ENCODE measurements at regions not wholly inside any gene's neighbourhood (a gene's known extent, or its start where the extent isn't known, plus 50 kb on each side); places are given as distances from the start of the nearest gene placed in this dataset.
"Not testable (repeated sequence)": the region's sequence is repeated elsewhere in the genome, so short reads cannot be mapped to it uniquely, and the experiment has no call there.

GRCh38 chr4:15294832-15295231 lies 133.0 kb upstream of the C1QTNF7 start:
- no peak for DNase-seq

- no peak for DNase-seq
These were observed 132.2 kb upstream of the C1QTNF7 start for GRCh38 chr4:15295421-15296162.

GRCh38 chr4:15297344-15297743 lies 130.5 kb upstream of the C1QTNF7 start:
- no peak for DNase-seq

- DNase-seq: no peak
These were observed 128.2 kb upstream of the C1QTNF7 start for GRCh38 chr4:15299627-15300026.

- no peak for DNase-seq
These were observed 124.7 kb upstream of the C1QTNF7 start for GRCh38 chr4:15303052-15303641.

- DNase-seq: no peak
These were observed 112.9 kb upstream of the C1QTNF7 start for GRCh38 chr4:15314974-15315373.

GRCh38 chr4:15317246-15317645 lies 110.6 kb upstream of the C1QTNF7 start:
- DNase-seq: no peak

- no peak for DNase-seq
These were observed 109.0 kb upstream of the C1QTNF7 start for GRCh38 chr4:15318621-15319348.

- no peak for DNase-seq
These were observed 107.6 kb upstream of the C1QTNF7 start for GRCh38 chr4:15320121-15320678.

- no peak for DNase-seq
These were observed 105.8 kb upstream of the C1QTNF7 start for GRCh38 chr4:15322006-15322405.

GRCh38 chr4:15325987-15326386 lies 101.8 kb upstream of the C1QTNF7 start:
- DNase-seq: no peak

GRCh38 chr4:15327311-15328298 lies 100.2 kb upstream of the C1QTNF7 start:
- no peak for DNase-seq

- DNase-seq: no peak
These were observed 95.9 kb upstream of the C1QTNF7 start for GRCh38 chr4:15331930-15332329.

GRCh38 chr4:15332377-15332776 lies 95.5 kb upstream of the C1QTNF7 start:
- no peak for DNase-seq

GRCh38 chr4:15333692-15334633 lies 93.9 kb upstream of the C1QTNF7 start:
- no peak for DNase-seq

- DNase-seq: no peak
These were observed 91.2 kb upstream of the C1QTNF7 start for GRCh38 chr4:15336410-15337167.

GRCh38 chr4:15337168-15337657 lies 90.6 kb upstream of the C1QTNF7 start:
- not testable (repeated sequence) for DNase-seq

- no peak for DNase-seq
These were observed 88.1 kb upstream of the C1QTNF7 start for GRCh38 chr4:15339737-15340136.

GRCh38 chr4:15340332-15340731 lies 87.5 kb upstream of the C1QTNF7 start:
- DNase-seq: no peak
